Effector memory CD4-positive, alpha-beta T cell (primary cell): ENCODE measurements at regions not wholly inside any gene's neighbourhood (a gene's known extent, or its start where the extent isn't known, plus 50 kb on each side); places are given as distances from the start of the nearest gene placed in this dataset.

ENCODE experiments used
- DNase-seq, 3 donors: peaks; one replicate each; pipeline ENCODE4 v3.0.0-alpha.2; 2020
- H3K27ac ChIP-seq: 2 replicates; pipeline ENCODE4 v1.7.0; 2013; ENCODE audit warnings: mild to moderate bottlenecking, low read length, moderate library complexity; ENCODE audit not compliant: insufficient read depth, poor library complexity, severe bottlenecking
- H3K27me3 ChIP-seq: replicated peaks from 2 replicates; pipeline ENCODE4 v1.7.0; 2013; ENCODE audit warnings: mild to moderate bottlenecking, low read length; ENCODE audit not compliant: insufficient read depth, control insufficient read depth, poor library complexity, severe bottlenecking
- H3K36me3 ChIP-seq: 2 replicates; pipeline ENCODE4 v1.7.0; 2013; ENCODE audit warnings: mild to moderate bottlenecking, low read length, moderate library complexity; ENCODE audit not compliant: control insufficient read depth, insufficient read depth
- H3K4me1 ChIP-seq: 2 replicates; pipeline ENCODE4 v1.7.0; 2013; ENCODE audit warnings: low read length, mild to moderate bottlenecking; ENCODE audit not compliant: control insufficient read depth, insufficient read depth, poor library complexity, severe bottlenecking
- H3K4me3 ChIP-seq: 2 replicates; pipeline ENCODE4 v1.7.0; 2013; ENCODE audit warnings: low read length, low read depth, mild to moderate bottlenecking; ENCODE audit not compliant: insufficient read depth, poor library complexity, severe bottlenecking
- H3K9me3 ChIP-seq: 2 replicates; pipeline ENCODE4 v1.7.0; 2013; ENCODE audit warnings: mild to moderate bottlenecking, low read length, moderate library complexity; ENCODE audit not compliant: control insufficient read depth

DNA sequence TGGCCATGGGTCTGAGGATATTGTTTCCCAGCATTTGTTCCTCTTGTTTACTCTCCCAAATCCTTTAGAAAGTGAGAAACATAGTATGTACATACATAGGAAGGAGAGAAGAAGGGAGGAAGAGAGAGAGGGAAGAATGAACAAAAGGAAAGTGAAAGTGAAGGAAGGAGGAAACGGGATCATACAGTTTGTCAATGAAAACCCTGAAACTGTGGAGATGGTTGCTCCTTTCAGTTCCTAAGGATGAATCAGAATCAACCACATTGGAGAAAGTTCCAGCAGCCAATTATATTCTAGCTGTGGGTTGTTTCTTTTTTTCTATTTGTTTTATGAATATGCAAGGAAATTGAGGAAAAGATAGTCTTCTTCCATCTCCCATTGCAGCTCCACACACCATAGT is 396.5 kb downstream of the MLLT3 start:
- H3K4me3 ChIP-seq: peak overlapping the region; percentile 4

GRCh38 chr9:20224756-20225155 is 397.5 kb downstream of the MLLT3 start:
- no peaks in the 10 kb centered on the region for H3K9me3 ChIP-seq
- no peak for DNase-seq
- no peaks in the 10 kb centered on the region for H3K36me3 ChIP-seq
- no peaks in the 10 kb centered on the region for H3K4me1 ChIP-seq
- no peaks in the 10 kb centered on the region for H3K27me3 ChIP-seq
- H3K27ac ChIP-seq: no peak overlapping the region
- no peak overlapping the region for H3K4me3 ChIP-seq

More for the DNA sequence above, 396.5 kb downstream of the MLLT3 start:
- no peaks in the 10 kb centered on the region for H3K9me3 ChIP-seq
- H3K4me1 ChIP-seq: no peaks in the 10 kb centered on the region
- H3K27ac ChIP-seq: no peak overlapping the region
- DNase-seq: no peak
- no peaks in the 10 kb centered on the region for H3K36me3 ChIP-seq
- no peaks in the 10 kb centered on the region for H3K27me3 ChIP-seq

GRCh38 chr9:20220286-20220685 is 402.0 kb downstream of the MLLT3 start:
- no peaks in the 10 kb centered on the region for H3K36me3 ChIP-seq

DNA sequence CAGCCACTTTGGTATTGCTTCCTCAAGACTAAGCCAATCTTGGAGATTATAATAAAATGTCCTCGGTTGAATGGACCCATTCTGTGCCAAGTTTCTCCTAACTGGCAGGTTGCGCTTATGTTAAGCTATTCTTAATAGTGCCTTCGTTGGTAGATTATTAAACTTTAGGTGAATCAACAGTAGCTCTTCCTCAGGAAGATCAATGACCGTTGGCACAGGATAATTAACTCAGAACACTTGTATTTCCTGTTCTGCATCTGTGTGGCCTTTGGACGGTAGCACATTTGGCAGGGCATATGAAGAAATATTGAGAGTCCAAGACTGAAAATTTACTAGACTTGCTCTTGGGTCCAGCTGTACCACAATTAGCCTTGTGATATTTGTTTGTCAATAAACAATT is 402.9 kb downstream of the MLLT3 start:
- Histone ChIP-seq H3K27me3 (no peaks in the 10 kb centered on the region), H3K36me3 (no peaks in the 10 kb centered on the region), H3K4me1 (no peaks in the 10 kb centered on the region), H3K4me3 (no peak overlapping the region), H3K9me3 (no peaks in the 10 kb centered on the region), H3K27ac (no peak overlapping the region)
- no peak for DNase-seq

More at GRCh38 chr9:20220286-20220685, 402.0 kb downstream of the MLLT3 start:
- H3K4me3 ChIP-seq: no peak overlapping the region
- no peak overlapping the region for H3K27ac ChIP-seq
- DNase-seq: no peak
- no peaks in the 10 kb centered on the region for H3K9me3 ChIP-seq
- no peaks in the 10 kb centered on the region for H3K27me3 ChIP-seq
- no peaks in the 10 kb centered on the region for H3K4me1 ChIP-seq

- H3K4me1 ChIP-seq: no peaks in the 10 kb centered on the region
- no peaks in the 10 kb centered on the region for H3K27me3 ChIP-seq
- H3K36me3 ChIP-seq: no peaks in the 10 kb centered on the region
- no peak for DNase-seq
- no peak overlapping the region for H3K27ac ChIP-seq
- H3K9me3 ChIP-seq: no peaks in the 10 kb centered on the region
- H3K4me3 ChIP-seq: no peak overlapping the region
Observed at GRCh38 chr9:20217596-20217995, 404.7 kb downstream of the MLLT3 start.

- Histone ChIP-seq H3K4me3 (no peak overlapping the region), H3K9me3 (no peaks in the 10 kb centered on the region), H3K27me3 (no peaks in the 10 kb centered on the region), H3K36me3 (no peaks in the 10 kb centered on the region), H3K4me1 (no peaks in the 10 kb centered on the region), H3K27ac (no peak overlapping the region)
- DNase-seq: no peak
Observed at GRCh38 chr9:20216438-20216837, 405.9 kb downstream of the MLLT3 start.

GRCh38 chr9:20215552-20215951 is 406.7 kb downstream of the MLLT3 start:
- Histone ChIP-seq H3K27ac (no peak overlapping the region), H3K27me3 (no peaks in the 10 kb centered on the region), H3K36me3 (no peaks in the 10 kb centered on the region), H3K4me1 (no peaks in the 10 kb centered on the region), H3K9me3 (no peaks in the 10 kb centered on the region), H3K4me3 (no peak overlapping the region)
- DNase-seq: no peak

DNA sequence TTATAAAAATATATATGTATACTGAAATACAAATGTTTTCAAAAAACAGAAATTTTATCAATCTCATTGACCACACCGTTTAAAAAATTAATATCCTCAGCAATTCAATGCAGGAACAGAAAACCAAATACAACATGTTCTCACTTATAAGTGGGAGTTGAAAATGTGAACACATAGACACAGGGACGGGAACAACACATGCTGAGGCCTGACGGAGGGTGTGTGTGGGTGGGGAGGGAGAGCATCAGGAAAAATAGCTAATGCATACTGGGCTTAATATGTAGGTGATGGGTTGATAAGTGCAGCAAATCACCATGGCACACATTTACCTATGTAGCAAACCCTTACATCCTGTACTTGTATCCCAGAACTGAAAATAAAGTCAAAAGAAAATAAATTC is 409.5 kb downstream of the MLLT3 start:
- no peak for DNase-seq
- Histone ChIP-seq H3K27ac (no peak overlapping the region), H3K9me3 (no peaks in the 10 kb centered on the region), H3K36me3 (no peaks in the 10 kb centered on the region), H3K27me3 (no peaks in the 10 kb centered on the region), H3K4me1 (no peaks in the 10 kb centered on the region), H3K4me3 (no peak overlapping the region)

GRCh38 chr9:20209391-20210340 is 412.6 kb downstream of the MLLT3 start:
- no peak overlapping the region for H3K27ac ChIP-seq
- H3K27me3 ChIP-seq: no peaks in the 10 kb centered on the region
- no peak for DNase-seq
- H3K36me3 ChIP-seq: no peaks in the 10 kb centered on the region
- no peaks in the 10 kb centered on the region for H3K4me1 ChIP-seq
- no peak overlapping the region for H3K4me3 ChIP-seq
- H3K9me3 ChIP-seq: no peaks in the 10 kb centered on the region

GRCh38 chr9:20208961-20209371 is 413.3 kb downstream of the MLLT3 start:
- Histone ChIP-seq H3K4me3 (no peak overlapping the region), H3K27ac (no peak overlapping the region), H3K27me3 (no peaks in the 10 kb centered on the region), H3K9me3 (no peaks in the 10 kb centered on the region), H3K4me1 (no peaks in the 10 kb centered on the region), H3K36me3 (no peaks in the 10 kb centered on the region)
- DNase-seq: no peak
